ENCODE measurements at regions not wholly inside any gene's neighbourhood (a gene's known extent, or its start where the extent isn't known, plus 50 kb on each side); places are given as distances from the start of the nearest gene placed in this dataset.
A peak's percentile ranks its signal among the peaks of the same experiment; 100 is the strongest.

DNA sequence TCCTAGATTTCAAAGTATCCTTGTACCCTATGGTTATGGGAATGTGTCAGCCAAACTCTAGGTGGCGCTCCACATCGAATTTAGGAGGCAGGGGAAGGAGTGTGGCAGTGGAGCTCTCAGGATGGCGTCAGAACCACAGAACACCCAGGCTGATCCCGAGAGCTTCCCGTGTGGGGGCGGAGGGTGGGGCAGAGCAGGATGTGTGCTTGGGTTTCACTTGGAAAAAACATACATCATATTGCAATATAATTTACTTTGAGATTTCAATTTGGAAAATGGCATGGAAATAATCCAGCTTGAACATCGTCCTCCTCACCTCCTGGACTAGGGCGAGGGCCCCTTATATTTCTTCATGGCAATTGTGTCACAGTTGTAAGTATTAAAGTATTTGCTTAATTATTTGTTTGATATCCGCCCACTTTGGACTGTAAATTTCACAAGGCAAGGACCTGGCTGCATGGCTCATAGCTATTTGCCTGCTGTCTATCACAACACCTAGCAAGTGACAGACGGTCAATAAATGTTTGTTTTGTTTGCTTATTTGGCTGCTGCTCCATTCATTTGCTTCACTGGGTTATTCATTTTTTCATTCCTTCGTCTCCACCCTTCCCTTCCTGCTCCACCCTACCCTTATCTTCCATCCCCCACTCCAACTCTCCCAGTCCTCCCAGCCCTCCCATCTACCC, 221.5 kb upstream of the HMGA2 start:
- DNase-seq (ENCODE audit: low spot score in 2 of 2): peak; percentile 76 to 92
- intact Hi-C loops (cut with DNase I; ENCODE audit: low total_unique reads): loop anchor here (10.0 kb wide), 1 partner anchor 402 kb away; no protein-coding TSS in a partner anchor
- TF ChIP-seq, protein P1, sequence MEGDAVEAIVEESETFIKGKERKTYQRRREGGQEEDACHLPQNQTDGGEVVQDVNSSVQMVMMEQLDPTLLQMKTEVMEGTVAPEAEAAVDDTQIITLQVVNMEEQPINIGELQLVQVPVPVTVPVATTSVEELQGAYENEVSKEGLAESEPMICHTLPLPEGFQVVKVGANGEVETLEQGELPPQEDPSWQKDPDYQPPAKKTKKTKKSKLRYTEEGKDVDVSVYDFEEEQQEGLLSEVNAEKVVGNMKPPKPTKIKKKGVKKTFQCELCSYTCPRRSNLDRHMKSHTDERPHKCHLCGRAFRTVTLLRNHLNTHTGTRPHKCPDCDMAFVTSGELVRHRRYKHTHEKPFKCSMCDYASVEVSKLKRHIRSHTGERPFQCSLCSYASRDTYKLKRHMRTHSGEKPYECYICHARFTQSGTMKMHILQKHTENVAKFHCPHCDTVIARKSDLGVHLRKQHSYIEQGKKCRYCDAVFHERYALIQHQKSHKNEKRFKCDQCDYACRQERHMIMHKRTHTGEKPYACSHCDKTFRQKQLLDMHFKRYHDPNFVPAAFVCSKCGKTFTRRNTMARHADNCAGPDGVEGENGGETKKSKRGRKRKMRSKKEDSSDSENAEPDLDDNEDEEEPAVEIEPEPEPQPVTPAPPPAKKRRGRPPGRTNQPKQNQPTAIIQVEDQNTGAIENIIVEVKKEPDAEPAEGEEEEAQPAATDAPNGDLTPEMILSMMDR (IDR thresholded peaks at IDR 0.05): no peak
- TF ChIP-seq POLR2A (IDR thresholded peaks at IDR 0.05): no peak
- 8 to 11% methylated on average over 11 of the region's 11 CpGs for WGBS, 2 donors
- no peak overlapping the region for H3K4me3 ChIP-seq (ENCODE audit: low read depth, poor library complexity, severe bottlenecking)

DNA sequence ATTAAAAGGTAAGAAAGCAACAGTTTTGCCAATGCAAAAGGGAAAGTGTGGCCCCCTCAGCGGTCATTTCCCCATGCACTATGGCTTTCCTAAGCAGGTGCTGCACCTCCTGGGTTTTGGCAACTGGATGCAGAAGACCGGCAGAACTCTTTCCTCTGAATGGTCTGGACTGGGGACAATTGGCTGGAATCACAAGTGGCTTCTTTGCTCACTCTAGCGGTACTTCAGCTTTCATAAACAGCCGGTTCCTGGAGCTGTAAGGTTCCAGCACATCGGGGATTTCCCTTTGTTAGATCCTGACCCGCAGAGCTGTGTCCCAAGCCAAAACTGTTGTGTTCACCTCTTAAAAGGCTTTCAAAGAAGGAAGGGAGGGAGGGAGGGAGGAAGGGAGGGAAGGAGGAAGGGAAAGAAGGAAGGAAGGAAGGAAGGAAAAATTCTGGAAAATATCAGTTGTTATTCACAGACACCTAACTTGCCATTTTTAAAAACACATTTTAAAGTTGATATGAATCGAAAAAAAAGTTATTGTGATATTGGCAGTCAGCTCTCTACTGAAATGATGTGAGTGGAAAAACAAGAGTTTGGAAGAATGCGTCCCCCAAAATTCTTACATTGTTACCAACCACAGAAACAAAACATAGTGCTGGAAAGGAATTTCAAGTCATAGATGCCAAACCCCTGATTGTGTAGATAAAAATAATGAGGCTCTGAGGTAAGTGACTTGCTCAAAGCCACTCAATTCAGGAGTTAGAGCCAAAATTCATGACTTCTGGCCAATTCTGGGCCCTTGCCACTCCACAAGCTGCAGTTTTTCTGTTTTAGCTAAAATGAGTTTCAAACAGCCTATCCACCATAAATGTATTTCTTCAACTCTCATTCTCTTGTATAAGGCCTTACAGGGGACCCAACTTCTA, 220.6 kb upstream of the HMGA2 start:
- 29 to 31% methylated on average over 8 of the region's 8 CpGs for WGBS, 2 donors
- intact Hi-C loops (cut with DNase I; ENCODE audit: low total_unique reads): loop anchor here (10.0 kb wide), 1 partner anchor 401 kb away; no protein-coding TSS in a partner anchor
- TF ChIP-seq, protein P1 (IDR thresholded peaks at IDR 0.05): no peak
- no peak for TF ChIP-seq POLR2A (IDR thresholded peaks at IDR 0.05)
- peak in 1 of 2 donors; percentile 48 for DNase-seq (ENCODE audit: low spot score in 2 of 2)
- H3K4me3 ChIP-seq (ENCODE audit: low read depth, poor library complexity, severe bottlenecking): no peak overlapping the region

DNA sequence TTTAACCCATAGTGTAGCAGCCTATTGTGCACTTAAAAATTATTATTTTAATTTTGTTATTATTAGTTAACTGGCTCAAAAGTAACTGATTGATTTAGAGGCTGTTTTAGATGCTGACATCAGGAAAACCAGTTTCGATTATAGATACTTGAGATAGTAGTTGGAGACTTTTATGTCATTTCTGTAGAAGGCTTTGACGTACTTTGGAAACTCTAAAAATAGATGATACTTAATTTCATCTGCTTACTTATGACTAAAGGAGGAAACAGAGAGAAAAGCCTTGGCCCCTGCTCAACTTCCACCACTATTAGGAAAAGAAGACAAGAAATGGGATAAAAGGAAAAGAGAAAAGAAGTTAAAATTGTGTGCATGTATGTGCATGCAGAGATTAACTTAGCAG, 219.3 kb upstream of the HMGA2 start:
- 75 to 79% methylated on average over 2 of the region's 2 CpGs for WGBS, 2 donors
- TF ChIP-seq, protein P1 (IDR thresholded peaks at IDR 0.05): no peak
- no peak for TF ChIP-seq POLR2A (IDR thresholded peaks at IDR 0.05)
- no peak for DNase-seq (ENCODE audit: low spot score in 2 of 2)
- intact Hi-C loops (cut with DNase I; ENCODE audit: low total_unique reads): loop anchor here (10.0 kb wide), 1 partner anchor 400 kb away; no protein-coding TSS in a partner anchor
- no peak overlapping the region for H3K4me3 ChIP-seq (ENCODE audit: low read depth, poor library complexity, severe bottlenecking)

DNA sequence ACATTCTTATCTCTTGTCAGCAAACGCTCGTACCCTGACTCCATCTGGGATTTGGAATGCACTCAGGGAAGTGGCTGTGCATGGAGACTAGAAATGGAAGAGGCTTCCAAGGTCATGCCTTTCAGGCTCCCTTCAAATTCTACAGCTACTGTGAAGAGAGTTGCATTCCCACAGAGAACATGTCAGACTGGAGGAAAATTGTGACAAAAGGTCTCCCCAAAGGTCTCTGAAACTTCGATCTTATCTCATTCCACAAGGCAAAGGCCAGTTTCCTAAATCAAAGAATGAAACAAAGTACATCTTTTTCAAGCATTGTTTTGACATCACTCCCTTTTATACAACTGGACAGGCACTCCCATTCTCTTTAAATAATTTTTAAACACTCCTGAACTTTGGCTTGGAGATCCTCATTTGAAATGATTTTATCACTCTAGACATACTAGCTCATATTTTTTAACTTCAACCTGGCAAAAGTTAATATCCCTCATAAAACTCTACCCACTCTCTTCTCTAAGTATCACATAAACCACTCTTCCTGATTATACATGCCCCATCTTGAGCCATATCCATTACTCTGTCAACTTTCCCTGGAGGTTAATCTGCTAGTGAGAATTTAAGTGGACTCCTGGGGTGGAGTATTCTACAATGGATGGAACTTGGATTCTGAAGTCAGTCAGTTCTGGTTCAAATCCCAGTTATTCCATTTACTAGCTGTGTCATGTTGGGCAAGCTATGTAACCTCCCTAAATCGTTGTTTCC, 218.1 kb upstream of the HMGA2 start:
- WGBS, 2 donors: 79 to 82% methylated on average over 4 of the region's 4 CpGs
- intact Hi-C loops (cut with DNase I; ENCODE audit: low total_unique reads): loop anchor here (10.0 kb wide), 1 partner anchor 399 kb away; no protein-coding TSS in a partner anchor

DNA sequence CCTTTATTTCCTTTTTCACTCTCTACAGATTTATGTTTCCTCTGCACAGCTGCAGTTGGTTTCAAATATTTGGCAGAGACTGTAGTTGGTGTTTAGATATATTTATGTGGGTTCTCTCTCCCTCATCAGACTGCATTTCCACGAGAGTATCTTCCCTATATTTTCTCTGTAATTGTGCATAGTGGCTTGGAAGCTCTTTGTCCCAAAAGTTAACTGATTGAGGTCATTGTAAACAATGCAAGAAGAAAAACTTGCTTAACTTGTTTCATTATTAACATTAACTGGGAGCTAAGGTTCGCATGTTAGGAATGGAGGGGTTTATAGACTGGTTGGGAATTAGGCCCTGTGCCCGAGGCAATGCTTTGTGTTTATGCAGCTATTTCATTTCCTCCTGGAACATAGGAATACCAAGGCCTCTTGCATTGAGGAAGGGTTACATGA, 216.9 kb upstream of the HMGA2 start:
- no peak for DNase-seq (ENCODE audit: low spot score in 2 of 2)
- intact Hi-C loops (cut with DNase I; ENCODE audit: low total_unique reads): loop anchor here (10.0 kb wide), 1 partner anchor 397 kb away; no protein-coding TSS in a partner anchor
- WGBS, 2 donors: 39 to 41% methylated on average over 3 of the region's 3 CpGs

More for the DNA sequence above, 218.1 kb upstream of the HMGA2 start:
- TF ChIP-seq, protein P1 (IDR thresholded peaks at IDR 0.05): no peak
- no peak for TF ChIP-seq POLR2A (IDR thresholded peaks at IDR 0.05)
- no peak for DNase-seq (ENCODE audit: low spot score in 2 of 2)
- H3K4me3 ChIP-seq (ENCODE audit: low read depth, poor library complexity, severe bottlenecking): no peak overlapping the region

More for the DNA sequence above, 216.9 kb upstream of the HMGA2 start:
- H3K4me3 ChIP-seq (ENCODE audit: low read depth, poor library complexity, severe bottlenecking): no peak overlapping the region
- no peak for TF ChIP-seq POLR2A (IDR thresholded peaks at IDR 0.05)
- TF ChIP-seq, protein P1 (IDR thresholded peaks at IDR 0.05): no peak
